Stimulated activated CD4-positive, alpha-beta T cell treated with anti-CD3 and anti-CD28 coated beads, Interleukin-4, amount 100 ng/mL, for 48 hours (primary cell): ENCODE measurements at regions not wholly inside any gene's neighbourhood (a gene's known extent, or its start where the extent isn't known, plus 50 kb on each side); places are given as distances from the start of the nearest gene placed in this dataset.
"Not testable (repeated sequence)": the region's sequence is repeated elsewhere in the genome, so short reads cannot be mapped to it uniquely, and the experiment has no call there.

ENCODE experiments used
- DNase-seq, 2 donors: peaks; one replicate each; pipeline ENCODE4 v3.0.0-alpha.2; 2020; ENCODE audit warnings: low read depth in 2 of 2

DNA sequence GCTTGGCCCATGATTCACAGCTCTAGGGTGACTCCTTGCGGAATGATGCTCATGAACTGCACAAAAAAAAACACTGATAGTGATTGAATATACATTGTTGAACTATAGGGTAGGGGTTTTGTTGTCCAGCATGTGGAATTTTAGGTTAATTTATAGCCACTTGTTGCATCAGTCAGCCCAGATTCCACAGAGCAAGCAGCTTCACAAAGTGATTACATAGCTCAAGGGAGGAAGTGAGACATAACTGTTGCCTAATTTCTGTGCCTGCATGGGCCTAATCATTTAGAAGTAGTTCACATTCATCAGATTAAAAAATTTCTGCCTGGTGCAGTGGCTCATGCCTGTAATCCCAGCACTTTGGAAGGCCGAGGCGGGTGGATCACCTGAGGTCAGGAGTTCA lies 142.2 kb upstream of the ZNF722 start:
- not testable (repeated sequence) for DNase-seq

DNA sequence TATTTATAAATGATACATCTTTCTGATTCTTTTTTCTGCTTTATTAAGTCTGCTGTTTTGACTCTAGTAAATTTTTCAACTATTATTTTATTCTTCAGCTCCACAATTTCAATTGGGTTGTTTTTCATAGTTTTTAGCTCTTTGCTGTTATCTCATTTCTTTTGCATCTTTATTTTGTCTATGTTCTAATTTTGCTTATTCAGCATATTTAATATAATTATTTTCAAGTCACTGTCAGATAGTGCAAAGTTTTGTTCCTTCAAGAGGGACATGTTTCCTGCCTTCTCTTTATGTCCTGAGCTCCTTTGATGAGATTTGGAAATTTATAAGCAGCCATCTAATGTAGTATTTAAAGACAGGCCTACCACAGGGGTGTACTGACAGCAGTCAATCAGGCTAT lies 131.5 kb upstream of the ZNF722 start:
- no peak for DNase-seq

GRCh38 chr7:63874242-63874641 lies 124.4 kb upstream of the ZNF722 start:
- not testable (repeated sequence) for DNase-seq

DNA sequence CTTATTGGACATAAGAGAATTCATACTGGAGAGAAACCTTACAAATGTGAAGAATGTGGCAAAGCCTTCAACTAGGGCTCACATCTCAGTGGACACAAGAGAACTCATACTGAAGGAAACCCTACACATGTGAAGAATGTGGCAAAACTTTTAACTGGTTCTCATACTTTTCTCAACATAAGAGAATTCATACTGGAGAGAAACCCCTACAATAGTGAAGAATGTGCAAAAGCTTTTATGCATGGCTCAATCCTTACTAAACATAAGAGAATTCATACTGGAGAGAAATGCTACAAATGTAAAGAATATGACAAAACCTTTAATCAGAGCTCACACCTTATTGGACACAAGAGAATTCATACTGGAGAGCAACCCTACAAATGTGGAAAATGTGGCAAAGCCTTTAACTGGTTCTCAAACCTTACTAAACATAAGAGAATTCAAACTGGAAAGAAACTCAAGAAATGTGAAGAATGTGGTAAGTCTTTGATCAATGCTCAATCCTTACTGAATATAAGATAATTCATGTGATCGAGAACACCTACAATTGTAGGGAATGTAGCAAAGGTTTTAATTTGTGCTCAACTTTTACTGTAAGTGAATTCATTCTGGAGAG lies 121.8 kb upstream of the ZNF722 start:
- DNase-seq: no peak

DNA sequence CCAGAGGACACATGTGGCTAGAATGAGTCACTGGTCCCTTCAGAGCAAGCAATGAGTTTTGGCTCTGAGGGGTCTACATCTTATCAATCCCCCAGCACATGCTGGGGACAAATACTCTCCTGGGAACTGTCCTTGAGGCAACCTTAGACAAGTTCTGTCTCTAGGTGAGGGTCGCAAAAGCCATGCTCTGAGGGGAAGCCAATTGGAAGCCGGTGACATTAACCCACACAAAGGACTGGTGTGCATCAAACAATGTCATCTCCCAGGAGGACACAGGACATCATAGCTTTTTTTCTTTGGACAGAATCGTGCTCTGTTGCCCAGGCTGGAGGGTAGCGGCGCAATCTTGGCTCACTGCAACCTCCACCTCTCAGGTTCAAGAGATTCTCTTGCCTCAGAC lies 111.6 kb upstream of the ZNF722 start:
- DNase-seq: no peak

DNA sequence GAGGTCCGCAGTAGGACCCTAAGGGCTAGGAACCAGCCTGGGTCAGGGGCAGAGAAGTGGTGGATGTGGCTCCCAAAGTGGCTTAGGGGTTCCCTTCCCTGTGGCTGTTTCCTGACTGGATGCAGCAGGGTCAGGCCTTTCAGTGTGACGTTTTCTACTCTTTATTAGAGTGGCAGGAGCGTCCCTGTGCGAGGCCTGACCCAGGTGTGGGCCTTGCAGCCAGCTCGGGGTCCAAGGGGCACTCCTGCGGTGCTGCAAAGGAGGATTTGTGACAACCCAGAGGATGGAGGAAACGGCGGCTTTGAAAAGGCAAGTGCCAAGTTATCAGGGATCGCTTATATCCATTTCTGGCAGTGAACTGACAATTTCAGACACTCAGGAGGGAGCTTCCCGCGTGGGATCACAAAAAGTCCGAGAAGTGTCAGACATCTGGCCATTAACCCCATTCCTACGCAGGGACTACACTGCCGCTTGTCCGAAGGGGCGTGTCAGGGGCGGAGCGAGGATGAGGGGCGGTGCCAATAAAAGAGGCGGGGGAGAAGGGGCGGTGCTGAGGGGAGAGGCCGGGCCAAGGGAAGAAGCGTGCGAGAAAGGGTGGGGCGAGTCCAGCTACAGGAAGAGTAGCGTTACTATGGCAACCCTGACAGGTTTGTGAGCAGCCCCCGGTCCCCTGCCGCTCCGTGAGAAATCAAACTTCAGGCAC lies 98.8 kb upstream of the ZNF722 start:
- DNase-seq: peak; percentile 57 to 72

DNA sequence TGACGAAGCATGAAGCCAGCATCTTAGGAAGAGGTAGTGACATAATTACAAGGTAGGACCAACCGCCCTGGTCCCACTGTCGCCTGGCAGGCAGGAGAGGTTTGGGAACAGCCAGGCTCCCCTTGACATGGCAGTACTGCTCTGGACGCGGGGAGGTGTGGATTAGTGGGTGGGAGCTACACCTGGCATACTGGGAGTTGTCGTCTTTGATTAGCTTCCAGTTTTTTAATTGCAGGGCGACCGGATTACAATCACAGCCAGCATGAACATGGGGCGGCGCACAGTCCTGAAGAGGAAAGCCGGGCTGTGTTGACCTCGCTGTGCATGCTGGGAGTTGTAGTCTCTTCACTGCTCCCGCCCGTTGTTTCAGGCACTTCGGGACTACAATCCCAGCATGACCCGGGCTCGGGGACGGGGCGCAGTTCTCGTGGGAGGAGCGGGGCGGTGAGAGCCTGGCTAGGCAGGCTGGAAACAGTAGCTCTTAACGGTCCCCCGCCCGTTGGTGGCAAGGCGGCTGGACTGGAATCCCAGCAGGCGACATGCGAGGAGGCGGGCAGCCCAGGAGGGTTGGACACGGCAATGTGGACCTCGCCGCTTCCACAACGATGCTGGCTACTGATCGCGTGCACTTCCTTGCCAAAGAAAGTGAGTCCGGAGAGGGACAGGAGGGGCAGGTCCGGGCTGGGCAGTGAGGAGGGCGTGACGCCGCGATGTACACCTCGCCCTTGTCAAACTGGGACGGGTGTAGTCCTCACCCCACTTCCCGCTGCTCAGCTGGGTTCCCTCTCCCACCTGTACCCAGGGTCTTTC lies 98.0 kb upstream of the ZNF722 start:
- DNase-seq: peak; percentile 79 to 83

GRCh38 chr7:63901204-63901506 lies 97.5 kb upstream of the ZNF722 start:
- DNase-seq: not testable (repeated sequence)

DNA sequence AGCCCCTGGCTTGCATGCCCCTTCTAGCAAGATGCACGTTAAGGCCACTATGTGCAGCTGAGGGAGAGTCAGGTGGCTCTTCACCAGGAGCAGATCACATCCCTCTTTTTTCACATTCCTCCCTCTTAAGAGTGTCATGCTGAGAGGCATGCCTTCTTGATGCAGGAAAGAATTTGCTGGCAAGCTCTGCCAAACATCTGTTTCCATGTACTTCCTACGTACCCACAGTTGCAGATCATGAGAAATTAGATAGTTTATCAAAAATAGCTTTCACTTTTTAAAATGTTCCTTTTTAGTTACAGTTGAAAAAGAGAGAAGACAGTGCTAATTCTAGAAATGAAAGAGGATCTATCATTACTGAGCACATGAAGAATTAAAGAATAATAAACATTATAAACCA lies 79.7 kb upstream of the ZNF722 start:
- no peak for DNase-seq

GRCh38 chr7:63925262-63925625 lies 73.4 kb upstream of the ZNF722 start:
- no peak for DNase-seq

- DNase-seq: peak; percentile 75 to 83
These were observed 72.8 kb upstream of the ZNF722 start for GRCh38 chr7:63925626-63926460.

- DNase-seq: no peak
These were observed 71.4 kb upstream of the ZNF722 start for GRCh38 chr7:63927261-63927660.

DNA sequence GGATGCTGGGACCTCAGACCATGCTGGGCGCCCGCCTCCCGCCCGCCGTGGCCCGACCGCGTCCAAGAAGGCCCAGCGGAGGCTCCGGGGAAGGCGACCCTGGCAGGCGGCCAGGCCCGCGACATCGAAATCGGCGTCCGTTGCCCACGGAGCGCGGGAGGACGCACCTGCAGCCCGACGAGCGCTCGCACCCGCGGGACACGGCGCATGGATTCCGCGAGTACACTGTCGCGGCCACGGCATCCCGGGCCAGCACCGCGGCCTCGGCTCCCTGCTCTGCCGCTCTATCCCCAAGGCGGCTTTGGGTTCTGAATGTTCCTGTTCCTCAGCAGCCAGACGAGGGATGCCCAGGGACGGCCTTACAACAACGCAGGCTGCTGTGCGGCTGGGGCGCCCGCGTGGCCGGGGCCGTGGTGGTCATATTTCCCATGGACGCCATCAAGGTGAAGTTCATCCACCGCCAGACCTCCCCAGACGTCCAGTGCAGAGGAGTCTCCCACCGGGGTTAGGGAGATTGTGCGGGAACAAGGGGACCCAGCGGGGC lies 67.5 kb upstream of the ZNF722 start:
- no peak for DNase-seq

GRCh38 chr7:63931985-63932577 lies 66.6 kb upstream of the ZNF722 start:
- DNase-seq: no peak
